ENCODE measurements at regions not wholly inside any gene's neighbourhood (a gene's known extent, or its start where the extent isn't known, plus 50 kb on each side); places are given as distances from the start of the nearest gene placed in this dataset.

DNA sequence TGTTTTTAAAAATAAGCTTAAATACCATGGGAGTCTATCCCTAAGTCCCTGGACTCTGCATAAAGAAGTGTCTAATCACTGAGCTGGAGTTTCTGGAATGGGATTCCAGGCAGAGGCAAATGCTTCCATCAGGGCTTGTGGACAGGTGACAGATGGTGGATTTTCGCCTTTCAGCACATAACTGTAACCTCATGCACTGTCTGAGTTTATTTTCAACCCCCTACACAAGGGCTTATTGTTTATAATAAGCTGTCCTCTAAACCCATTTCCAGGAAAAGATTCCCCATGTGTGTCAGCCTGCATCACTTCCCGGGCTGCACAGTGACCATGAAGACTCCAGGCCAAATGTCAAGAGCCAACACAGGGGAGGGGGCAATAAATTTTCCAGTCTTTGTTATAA, 264.0 kb downstream of the PIK3R1 start:
- TF ChIP-seq CTCF (IDR thresholded peaks at IDR 0.05) (no peak), TCF7L2 (IDR thresholded peaks at IDR 0.05; ENCODE audit: low read depth, low read length) (no peak), POLR2AphosphoS5 (IDR thresholded peaks at IDR 0.05; ENCODE audit: low read depth, low read length) (no peak)
